HepG2 (cell line): ENCODE measurements at regions not wholly inside any gene's neighbourhood (a gene's known extent, or its start where the extent isn't known, plus 50 kb on each side); places are given as distances from the start of the nearest gene placed in this dataset.

Source experiments
- SP2 ChIP-seq: sonication (generic); formaldehyde crosslinking; IDR thresholded peaks from 2 replicates; pipeline ENCODE4 v1.5.1; 2020; ENCODE audit warnings: mild to moderate bottlenecking, missing genetic modification reagents
- TAF1 ChIP-seq: sonication (generic); formaldehyde crosslinking; IDR thresholded peaks from 2 replicates; pipeline ENCODE4 v1.4.0; 2020; ENCODE audit warnings: missing genetic modification reagents
- ZNF616 ChIP-seq: sonication (generic); formaldehyde crosslinking; IDR thresholded peaks from 2 replicates; pipeline ENCODE4 v1.5.0; 2020; ENCODE audit warnings: low read depth, mild to moderate bottlenecking, missing genetic modification reagents
- ZSCAN9 ChIP-seq: IDR thresholded peaks from 2 replicates; pipeline ENCODE4 v1.6.1; 2016; ENCODE audit warnings: borderline replicate concordance
- TF ChIP-seq, protein P1 (sequence below): sonication (generic); formaldehyde crosslinking; IDR thresholded peaks from 2 replicates; pipeline ENCODE4 v1.5.0; 2020; ENCODE audit warnings: mild to moderate bottlenecking, missing genetic modification reagents, moderate library complexity

DNA sequence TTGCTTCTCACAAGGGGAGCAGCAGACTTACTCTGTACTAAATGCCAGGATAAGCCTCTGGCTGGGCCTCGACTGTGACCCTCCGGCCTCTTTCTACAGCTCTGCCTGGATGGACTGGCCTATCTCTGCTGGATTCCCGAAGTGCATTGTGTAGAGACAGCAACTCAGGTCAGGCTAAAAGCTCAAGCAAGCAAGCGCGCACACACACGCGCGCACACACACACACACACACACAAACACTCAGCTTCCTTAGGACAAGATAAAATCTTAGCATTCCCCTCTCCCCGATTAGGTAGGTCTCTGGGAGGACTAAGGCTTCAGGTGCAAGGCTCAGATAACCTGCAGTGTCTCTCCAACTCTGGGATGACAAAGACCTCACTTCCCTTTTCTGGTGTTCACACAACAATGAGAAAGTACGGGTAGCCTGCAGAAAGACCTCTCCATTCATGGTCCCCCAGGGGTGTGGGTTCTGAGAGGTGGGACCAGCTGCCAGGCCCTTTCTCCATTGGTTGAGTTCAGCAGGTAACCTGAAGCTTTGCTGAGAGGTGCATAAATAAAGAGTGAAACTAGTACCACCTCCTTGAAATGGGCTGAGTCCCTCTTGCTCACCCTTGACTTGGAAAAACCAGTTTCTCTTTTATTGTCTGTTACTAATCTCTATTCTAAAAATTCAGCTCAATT is 155.1 kb upstream of the CAMK1G start:
- TF ChIP-seq SP2 (no peak), TAF1 (CRISPR knock-in tag) (no peak), ZNF616 (CRISPR knock-in tag) (no peak), ZSCAN9 (CRISPR knock-in tag) (no peak)
- TF ChIP-seq, protein P1, sequence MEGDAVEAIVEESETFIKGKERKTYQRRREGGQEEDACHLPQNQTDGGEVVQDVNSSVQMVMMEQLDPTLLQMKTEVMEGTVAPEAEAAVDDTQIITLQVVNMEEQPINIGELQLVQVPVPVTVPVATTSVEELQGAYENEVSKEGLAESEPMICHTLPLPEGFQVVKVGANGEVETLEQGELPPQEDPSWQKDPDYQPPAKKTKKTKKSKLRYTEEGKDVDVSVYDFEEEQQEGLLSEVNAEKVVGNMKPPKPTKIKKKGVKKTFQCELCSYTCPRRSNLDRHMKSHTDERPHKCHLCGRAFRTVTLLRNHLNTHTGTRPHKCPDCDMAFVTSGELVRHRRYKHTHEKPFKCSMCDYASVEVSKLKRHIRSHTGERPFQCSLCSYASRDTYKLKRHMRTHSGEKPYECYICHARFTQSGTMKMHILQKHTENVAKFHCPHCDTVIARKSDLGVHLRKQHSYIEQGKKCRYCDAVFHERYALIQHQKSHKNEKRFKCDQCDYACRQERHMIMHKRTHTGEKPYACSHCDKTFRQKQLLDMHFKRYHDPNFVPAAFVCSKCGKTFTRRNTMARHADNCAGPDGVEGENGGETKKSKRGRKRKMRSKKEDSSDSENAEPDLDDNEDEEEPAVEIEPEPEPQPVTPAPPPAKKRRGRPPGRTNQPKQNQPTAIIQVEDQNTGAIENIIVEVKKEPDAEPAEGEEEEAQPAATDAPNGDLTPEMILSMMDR: no peak
